Pancreas (tissue), 10 donors: ENCODE measurements at regions not wholly inside any gene's neighbourhood (a gene's known extent, or its start where the extent isn't known, plus 50 kb on each side); places are given as distances from the start of the nearest gene placed in this dataset.

Source experiments
- ATAC-seq, 4 donors: fragments of 200-7000 bp; cut with Tn5 transposase; one replicate each; pipeline versions ENCODE4 v1.8.0 to v1.9.1; 2020; ENCODE audit warnings: mild to moderate bottlenecking in 4 of 4, moderate library complexity in 4 of 4
- DNase-seq, 6 donors: peaks; one replicate each; pipeline ENCODE4 v3.0.0-alpha.2; 2020
- FAIRE-seq: peaks from 2 replicates; lab custom pipeline; 2012; peaks lifted over from hg19 to GRCh38; lab: Jason Lieb, UNC
- H3K27ac ChIP-seq, 4 donors: fragments of 200-600 bp; sonication (generic); 1 replicate in 3 of 4; 2 replicates in 1 of 4; pipeline versions ENCODE4 v1.5.0 to v1.8.0; 2020
- H3K27me3 ChIP-seq, 4 donors: fragments of 200-600 bp; one replicate each; pipeline ENCODE4 v1.8.0; 2021
- H3K36me3 ChIP-seq, 3 donors: fragments of 200-600 bp; sonication (generic) in 1 of 3; one replicate each; pipeline versions ENCODE4 v1.5.0 to v1.8.0; 2020 to 2021
- H3K4me1 ChIP-seq, 3 donors: fragments of 200-600 bp; one replicate each; pipeline ENCODE4 v1.8.0; 2021
- H3K4me3 ChIP-seq, 4 donors: fragments of 200-600 bp; sonication (generic) in 2 of 4; one replicate each; pipeline versions ENCODE4 v1.5.0 to v1.8.0; 2020 to 2021
- H3K9me3 ChIP-seq, 4 donors: fragments of 200-600 bp; one replicate each; pipeline ENCODE4 v1.8.0; 2021
- WGBS, 2 donors: extraction: QIAGEN DNeasy Blood & Tissue Kit; methylation state at CpG; one replicate each; pipeline ENCODE4 v1.1.7; 2013; 5-methylcytosine and 5-hydroxymethylcytosine counted together
- intact Hi-C, 3 donors: fragments of 100-400 bp; cut with DNase I; formaldehyde crosslinking; loops; one replicate each; pipeline versions ENCODE4 v1.11.1 to v1.14.2; 2022
- TF ChIP-seq, protein P1 (sequence below), 4 donors: fragments of 200-600 bp; sonication (generic) in 3 of 4; IDR thresholded peaks; one replicate each; pipeline versions ENCODE4 v1.5.0 to v1.8.0; 2021; ENCODE audit warnings: antibody characterized with exemption in 4 of 4
- donor health status: healthy with polysubstance abuse.
- donor health status: DM: no; HTN: no; CAD: no; lungs with moderate emphysema.
- donor health status: DM: no; HTN: no; CAD: no.
- donor health status: control.
- donor health status: control.
- donor health status: Bipolar disorder and iron deficiency.
- donor health status: DM: yes; HTN: yes; CAD: no.
- donor health status: DM: no; HTN: no; CAD: no.
- donor health status: DM: no; HTN: no; CAD: no.
- donor health status: DM: yes; HTN: yes; CAD: no.

DNA sequence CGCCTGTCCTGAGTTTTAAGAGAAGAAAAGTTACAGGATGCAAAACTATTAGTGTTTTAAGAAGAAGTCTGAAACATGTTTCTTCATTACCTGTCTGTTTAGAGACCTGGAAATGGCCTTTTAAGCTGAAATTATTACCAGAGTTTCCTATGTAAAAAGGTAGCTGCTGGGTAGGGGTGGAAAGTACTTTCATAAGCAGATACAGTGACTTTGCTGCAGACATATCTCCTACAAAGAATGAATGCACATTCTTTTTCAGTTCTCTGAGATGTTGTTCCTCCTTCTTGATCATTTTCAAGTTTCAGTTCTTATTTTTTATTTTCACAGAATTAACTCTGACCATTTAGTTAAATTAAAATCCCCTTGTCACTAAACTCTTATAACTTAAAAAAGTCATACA is 1329.6 kb downstream of the KCNT2 start:
- TF ChIP-seq, protein P1, sequence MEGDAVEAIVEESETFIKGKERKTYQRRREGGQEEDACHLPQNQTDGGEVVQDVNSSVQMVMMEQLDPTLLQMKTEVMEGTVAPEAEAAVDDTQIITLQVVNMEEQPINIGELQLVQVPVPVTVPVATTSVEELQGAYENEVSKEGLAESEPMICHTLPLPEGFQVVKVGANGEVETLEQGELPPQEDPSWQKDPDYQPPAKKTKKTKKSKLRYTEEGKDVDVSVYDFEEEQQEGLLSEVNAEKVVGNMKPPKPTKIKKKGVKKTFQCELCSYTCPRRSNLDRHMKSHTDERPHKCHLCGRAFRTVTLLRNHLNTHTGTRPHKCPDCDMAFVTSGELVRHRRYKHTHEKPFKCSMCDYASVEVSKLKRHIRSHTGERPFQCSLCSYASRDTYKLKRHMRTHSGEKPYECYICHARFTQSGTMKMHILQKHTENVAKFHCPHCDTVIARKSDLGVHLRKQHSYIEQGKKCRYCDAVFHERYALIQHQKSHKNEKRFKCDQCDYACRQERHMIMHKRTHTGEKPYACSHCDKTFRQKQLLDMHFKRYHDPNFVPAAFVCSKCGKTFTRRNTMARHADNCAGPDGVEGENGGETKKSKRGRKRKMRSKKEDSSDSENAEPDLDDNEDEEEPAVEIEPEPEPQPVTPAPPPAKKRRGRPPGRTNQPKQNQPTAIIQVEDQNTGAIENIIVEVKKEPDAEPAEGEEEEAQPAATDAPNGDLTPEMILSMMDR (IDR thresholded peaks at IDR 0.05): no peak
- intact Hi-C loops: no loop called here
- WGBS, 2 donors: 23 to 40% methylated on average over 1 of the region's 1 CpG
- H3K27me3 ChIP-seq: no peaks in the 10 kb centered on the region
- DNase-seq (no peak), ATAC-seq (no peak), FAIRE-seq (no peak)
- H3K27ac ChIP-seq: no peak overlapping the region
- no peaks in the 10 kb centered on the region for H3K36me3 ChIP-seq
- H3K4me3 ChIP-seq: no peak overlapping the region
- no peaks in the 10 kb centered on the region for H3K9me3 ChIP-seq
- H3K4me1 ChIP-seq: no peaks in the 10 kb centered on the region

DNA sequence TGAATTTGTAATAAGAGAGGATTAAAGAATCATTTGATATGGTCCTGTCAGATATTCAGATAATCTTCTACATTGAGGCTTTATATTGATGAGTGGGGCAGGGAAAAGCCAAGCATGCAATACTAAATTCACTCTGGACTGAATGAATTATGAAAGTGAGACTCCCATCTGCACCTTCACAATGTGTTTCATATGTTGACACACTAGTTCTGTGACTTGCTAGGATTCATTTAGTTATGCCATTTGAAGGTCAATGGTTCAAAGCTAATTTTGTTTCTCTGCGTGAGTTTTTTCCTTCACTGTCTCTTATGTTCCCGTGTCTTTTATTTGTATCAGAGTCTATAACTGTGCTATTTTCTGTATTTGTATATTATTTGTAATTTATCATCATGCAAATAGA is 1332.5 kb downstream of the KCNT2 start:
- TF ChIP-seq, protein P1 (IDR thresholded peaks at IDR 0.05): no peak
- no peaks in the 10 kb centered on the region for H3K9me3 ChIP-seq
- WGBS, 2 donors: 41 to 55% methylated on average over 2 of the region's 2 CpGs
- H3K27me3 ChIP-seq: no peaks in the 10 kb centered on the region
- FAIRE-seq (no peak), DNase-seq (no peak), ATAC-seq (no peak)
- H3K4me3 ChIP-seq: no peak overlapping the region
- no peak overlapping the region for H3K27ac ChIP-seq
- no peaks in the 10 kb centered on the region for H3K36me3 ChIP-seq
- H3K4me1 ChIP-seq: no peaks in the 10 kb centered on the region
- intact Hi-C loops: no loop called here

DNA sequence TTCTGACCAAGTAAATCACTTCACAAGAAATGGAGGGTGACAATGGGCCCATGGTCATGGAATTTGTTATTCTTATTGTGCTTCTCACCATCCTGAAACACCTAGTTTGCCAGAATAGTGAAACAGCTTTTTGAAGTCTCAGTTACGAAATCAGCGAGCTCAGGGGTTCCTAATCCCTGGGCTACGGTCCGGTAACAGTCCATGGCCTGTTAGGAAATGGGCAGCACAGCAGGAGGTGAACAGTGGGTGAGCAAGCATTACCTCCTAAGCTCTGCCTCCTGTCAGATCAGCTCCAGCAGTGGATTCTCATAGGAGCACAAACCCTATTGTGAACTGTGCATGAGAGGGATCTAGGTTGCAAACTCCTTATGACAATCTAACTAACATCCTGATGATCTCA is 1356.3 kb downstream of the KCNT2 start:
- Histone ChIP-seq H3K9me3 (no peaks in the 10 kb centered on the region), H3K4me3 (no peak overlapping the region), H3K27ac (no peak overlapping the region), H3K4me1 (no peaks in the 10 kb centered on the region), H3K36me3 (no peaks in the 10 kb centered on the region), H3K27me3 (no peaks in the 10 kb centered on the region)
- TF ChIP-seq, protein P1 (IDR thresholded peaks at IDR 0.05): no peak
- intact Hi-C loops: no loop called here
- 63 to 78% methylated on average over 4 of the region's 4 CpGs for WGBS, 2 donors
- no peak for FAIRE-seq
- DNase-seq: no peak
- no peak for ATAC-seq

DNA sequence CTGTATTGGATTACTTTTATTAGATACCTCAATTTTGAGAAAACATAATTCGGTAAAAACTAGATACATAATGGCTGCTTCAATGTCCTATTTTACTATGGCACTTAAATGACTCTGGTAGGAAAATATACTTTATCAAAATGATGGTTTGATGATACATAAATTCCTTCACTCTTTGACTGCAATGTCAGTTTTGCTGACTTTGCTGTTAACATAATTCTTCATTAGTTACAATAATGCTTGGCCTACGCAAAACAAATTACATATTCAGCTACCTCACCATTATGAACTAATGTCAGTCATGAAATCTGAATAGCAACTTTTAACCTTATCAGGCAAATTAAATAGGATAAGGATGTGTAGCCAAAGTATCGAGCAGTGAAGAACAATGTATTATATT is 1364.7 kb downstream of the KCNT2 start:
- no peaks in the 10 kb centered on the region for H3K9me3 ChIP-seq
- 77 to 90% methylated on average over 3 of the region's 3 CpGs for WGBS, 2 donors

DNA sequence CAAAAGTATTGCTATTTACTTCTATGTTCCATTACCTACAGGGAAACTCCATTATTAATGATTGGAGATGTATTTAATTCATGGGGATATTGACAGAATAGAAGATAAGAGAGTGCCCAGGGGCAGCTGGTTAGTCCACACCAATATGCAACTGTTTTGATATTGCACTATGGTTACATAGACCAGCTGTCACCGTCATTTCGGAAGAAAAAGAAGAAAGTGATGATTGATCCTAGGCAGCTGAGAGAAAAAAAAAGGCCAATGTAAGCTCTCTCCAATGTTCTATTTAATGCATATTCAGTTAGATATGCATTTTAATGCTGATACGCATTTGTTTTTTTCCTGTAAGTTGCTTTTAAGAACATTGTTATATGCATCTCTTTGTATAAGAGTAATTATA is 1367.2 kb downstream of the KCNT2 start:
- ATAC-seq: no peak
- 71 to 79% methylated on average over 3 of the region's 3 CpGs for WGBS, 2 donors
- Histone ChIP-seq H3K4me1 (no peaks in the 10 kb centered on the region), H3K4me3 (no peak overlapping the region), H3K9me3 (no peaks in the 10 kb centered on the region), H3K27me3 (no peaks in the 10 kb centered on the region), H3K27ac (no peak overlapping the region), H3K36me3 (no peaks in the 10 kb centered on the region)
- TF ChIP-seq, protein P1 (IDR thresholded peaks at IDR 0.05): no peak
- no peak for DNase-seq
- intact Hi-C loops: no loop called here
- FAIRE-seq: no peak

More for the DNA sequence above, 1364.7 kb downstream of the KCNT2 start:
- DNase-seq (no peak), FAIRE-seq (no peak), ATAC-seq (no peak)
- TF ChIP-seq, protein P1 (IDR thresholded peaks at IDR 0.05): no peak
- no peak overlapping the region for H3K27ac ChIP-seq
- H3K4me3 ChIP-seq: no peak overlapping the region
- no peaks in the 10 kb centered on the region for H3K36me3 ChIP-seq
- intact Hi-C loops: no loop called here
- H3K4me1 ChIP-seq: no peaks in the 10 kb centered on the region
- no peaks in the 10 kb centered on the region for H3K27me3 ChIP-seq
